Activated CD4-positive, alpha-beta T cell treated with anti-CD3 and anti-CD28 coated beads, Interleukin-2, Interleukin-4, amounts not matched to agents 100 ng/mL and 50 ng/mL, durations not matched to agents 16 hours and 8 hours (primary cell): ENCODE measurements at regions not wholly inside any gene's neighbourhood (a gene's known extent, or its start where the extent isn't known, plus 50 kb on each side); places are given as distances from the start of the nearest gene placed in this dataset.

Experiments used
- DNase-seq: peaks from one replicate; pipeline ENCODE4 v3.0.0-alpha.2; 2020; ENCODE audit warnings: low spot score

DNA sequence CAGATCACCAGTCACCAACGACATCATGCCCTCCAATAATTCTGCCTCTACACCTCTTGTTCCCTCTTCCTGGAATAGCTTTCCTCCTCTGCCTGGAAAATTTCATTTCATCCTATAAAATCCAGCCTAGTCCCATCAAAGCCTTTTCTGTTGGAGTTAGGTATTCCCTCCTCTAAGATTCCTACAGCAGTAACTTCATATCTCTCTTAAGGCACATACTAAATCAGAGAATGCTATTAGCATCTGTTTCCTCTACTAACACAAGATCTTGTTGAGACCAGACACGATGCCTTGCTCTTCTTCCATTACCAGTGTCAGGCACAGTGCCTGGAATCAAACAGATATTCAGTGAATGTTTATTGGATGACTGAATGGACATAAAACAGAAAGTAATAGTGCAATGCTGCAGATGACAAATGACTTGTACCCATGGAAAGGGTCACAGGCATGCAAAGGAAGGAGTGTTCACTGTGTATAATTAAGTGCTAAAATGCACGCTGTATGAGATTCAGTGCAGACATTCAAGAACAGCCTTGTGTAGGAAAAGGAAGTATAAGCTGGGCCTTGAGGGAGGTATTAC is 342.0 kb upstream of the ACVR2A start:
- no peak for DNase-seq

- DNase-seq, result no peak
Measured at GRCh38 chr2:147501968-147502367, 342.9 kb upstream of the ACVR2A start.

DNA sequence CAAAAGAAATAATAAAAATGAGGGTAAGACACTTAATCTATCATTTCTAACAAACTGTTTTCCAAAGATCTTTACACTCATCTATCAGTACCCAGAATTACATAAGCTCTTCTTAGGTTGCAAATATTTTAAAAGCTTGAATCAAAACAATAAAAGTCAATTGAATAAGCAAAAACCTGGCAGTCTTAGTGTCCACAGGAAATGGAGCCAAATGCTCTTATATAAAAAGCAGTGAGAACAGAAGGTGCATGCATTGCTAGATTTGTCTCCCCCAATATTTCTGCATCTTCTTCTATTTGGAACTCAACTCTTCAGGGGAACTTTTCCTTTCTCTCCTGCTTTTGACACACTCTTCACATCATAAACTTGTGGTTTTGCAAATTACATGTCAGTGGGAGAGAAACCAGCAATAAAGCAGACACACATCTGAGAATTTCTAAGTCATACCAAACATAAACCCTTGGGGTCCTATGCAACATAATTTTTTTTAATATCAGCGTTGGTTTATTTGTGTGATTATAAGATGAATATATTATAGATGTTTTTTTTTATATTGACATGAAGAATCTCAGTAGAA is 343.9 kb upstream of the ACVR2A start:
- no peak for DNase-seq

DNA sequence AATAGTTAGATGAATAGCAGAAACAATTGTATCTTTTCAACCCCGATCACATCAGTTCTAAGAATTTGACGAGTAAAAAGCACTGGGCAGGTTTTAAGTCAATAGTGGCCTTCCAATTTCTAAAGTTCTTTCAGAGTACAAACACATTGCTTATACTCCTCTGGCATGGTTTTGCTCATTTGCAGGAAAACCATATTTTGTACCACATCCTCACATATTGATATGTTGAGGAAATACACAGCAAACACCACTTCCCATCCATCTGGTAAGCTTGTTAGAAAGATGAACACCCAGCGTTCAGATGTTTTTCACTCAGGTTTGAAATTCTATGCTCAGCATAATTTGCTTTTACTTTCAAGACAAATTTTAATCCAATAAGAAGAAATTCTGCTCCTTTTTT is 344.6 kb upstream of the ACVR2A start:
- DNase-seq, result peak; percentile 24

GRCh38 chr2:147499785-147500184 is 345.0 kb upstream of the ACVR2A start:
- no peak for DNase-seq

DNA sequence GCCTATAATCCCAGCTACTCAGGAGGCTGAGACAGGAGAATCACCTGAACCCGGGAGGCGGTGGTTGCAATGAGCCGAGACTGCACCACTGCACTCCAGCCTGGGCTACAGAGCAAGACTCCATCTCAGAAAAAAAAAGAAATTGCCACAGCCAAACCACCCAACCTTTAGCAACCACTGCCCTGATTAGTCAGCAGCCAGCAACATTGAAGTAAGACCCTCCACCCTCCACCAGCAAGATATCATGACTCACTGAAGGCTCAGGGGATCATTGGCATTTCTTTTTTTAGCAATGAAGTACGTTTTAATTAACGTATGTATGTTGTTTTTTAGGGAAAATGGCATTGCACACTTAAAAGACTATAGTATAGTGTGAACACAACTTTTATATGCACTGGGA is 349.1 kb upstream of the ACVR2A start:
- no peak for DNase-seq

- no peak for DNase-seq
Measured at GRCh38 chr2:147492471-147492870, 352.4 kb upstream of the ACVR2A start.

DNA sequence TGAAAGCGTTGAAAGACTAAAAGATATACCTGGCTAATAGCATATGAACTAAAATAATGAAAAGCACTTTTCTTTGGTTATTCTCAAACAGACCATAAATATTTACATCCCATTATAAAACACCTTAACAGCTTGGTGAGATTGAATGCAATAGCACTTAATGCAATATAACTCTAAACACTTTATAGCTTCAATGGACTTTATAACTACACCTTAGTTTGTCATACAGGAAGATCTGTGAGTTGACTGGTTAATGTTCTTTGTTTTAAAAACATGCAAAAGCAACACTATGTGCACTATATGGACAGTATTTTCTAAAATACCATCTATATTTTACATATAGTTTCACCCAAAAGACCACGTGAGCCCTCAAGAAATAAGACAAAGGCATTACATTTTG is 353.3 kb upstream of the ACVR2A start:
- no peak for DNase-seq

DNA sequence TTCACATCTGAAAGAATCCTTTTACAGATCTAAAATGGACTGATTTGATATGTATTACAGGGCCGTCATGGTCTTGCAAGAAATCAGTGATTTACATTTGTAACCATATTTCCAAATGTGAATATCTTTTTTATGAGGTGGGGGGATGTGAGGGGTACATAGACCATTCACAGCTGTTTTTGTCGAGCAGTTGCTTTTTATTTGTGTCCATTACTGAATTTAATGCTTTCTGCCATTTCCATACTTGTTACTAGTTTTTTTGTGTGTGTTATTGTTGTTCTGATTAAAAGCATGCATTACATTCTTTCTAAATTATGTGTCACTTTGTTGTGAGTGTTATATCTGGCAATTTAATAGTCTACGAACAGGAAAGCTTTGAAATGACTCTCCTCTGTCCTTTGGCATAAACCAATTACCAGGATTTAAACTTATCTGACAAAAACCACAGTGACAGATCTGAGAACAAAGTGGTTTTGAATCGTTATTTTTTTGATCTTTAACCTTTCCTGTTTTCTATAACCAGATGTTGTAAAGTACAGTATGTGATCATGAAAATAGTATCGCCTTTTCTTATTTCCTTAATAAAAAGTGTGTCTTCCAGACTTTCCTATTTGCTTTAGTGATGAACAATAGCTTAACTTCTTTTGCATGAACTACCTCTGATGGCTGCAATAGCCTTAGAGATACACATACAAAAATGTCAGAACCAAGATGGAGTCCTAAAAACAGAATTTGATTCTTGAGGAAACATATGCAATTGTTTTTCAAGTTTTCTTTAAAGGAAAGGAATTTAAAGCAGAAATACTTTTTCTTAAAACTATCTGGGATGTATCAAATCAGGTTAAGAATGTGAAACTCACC is 354.2 kb upstream of the ACVR2A start:
- DNase-seq, result peak; percentile 34

DNA sequence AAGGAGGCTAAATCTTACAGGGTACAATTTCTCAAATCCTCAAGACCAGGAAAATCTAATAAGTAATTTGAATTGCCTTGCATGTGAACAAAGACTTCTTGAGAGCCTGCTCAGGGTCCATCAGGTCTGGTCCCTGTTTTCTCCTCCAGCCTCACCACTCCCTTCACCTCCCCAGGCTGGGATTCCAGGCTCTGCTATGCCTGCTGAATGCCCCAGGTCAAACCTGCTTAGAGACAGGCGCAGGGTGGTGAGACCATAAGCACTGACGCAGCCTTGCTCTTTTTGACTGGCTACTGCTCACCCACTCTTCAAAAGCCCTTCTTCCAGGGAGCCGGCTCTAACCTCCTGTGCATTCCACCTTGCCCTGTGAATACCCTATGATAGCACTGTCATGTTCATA is 356.4 kb upstream of the ACVR2A start:
- no peak for DNase-seq

DNA sequence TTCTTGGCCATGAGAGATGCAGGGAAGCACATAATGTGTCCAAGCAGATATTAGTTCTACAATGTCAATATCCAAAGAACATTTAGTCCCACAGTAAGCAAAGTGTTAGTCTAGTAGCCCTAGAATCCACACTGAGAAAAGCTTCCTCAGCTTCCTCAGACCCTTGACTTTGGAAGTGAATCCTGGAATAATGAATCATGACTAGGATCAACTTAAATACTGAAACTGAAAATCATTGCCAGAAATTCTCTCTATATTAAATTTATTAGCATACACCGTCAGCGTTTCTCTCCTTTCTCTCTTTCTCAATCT is 356.9 kb upstream of the ACVR2A start:
- DNase-seq, result no peak

GRCh38 chr2:147487286-147487977 is 357.4 kb upstream of the ACVR2A start:
- no peak for DNase-seq

DNA sequence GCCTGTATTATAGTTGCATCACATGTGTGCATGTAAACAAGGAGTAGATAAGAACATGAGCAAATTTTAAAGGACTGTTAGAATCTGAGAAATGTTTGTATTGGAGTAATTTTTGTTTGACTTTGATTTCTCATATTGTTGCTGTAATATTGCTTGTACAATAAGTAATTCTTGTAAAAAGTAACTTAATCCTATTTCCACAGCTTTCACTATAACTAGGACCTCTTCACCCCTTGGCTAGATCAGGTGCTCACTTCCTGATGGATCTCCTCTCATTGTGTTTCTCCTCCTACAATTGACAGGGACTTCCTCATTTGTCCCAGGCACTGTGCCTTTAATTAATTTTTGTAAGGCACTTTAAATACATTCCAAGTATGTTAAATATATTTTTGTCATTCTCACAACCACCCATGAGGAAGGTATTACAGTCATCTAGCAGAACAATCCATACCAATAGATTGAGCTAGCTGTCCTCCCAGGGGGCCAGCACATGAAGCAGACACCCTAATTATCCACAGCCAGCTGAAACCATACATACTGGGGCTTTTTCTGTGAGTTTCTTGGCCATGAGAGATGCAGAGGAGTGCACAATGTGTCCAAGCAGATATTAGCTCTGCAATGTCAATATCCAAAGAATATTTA is 359.5 kb upstream of the ACVR2A start:
- DNase-seq, result no peak

GRCh38 chr2:147483911-147484310 is 360.9 kb upstream of the ACVR2A start:
- no peak for DNase-seq

DNA sequence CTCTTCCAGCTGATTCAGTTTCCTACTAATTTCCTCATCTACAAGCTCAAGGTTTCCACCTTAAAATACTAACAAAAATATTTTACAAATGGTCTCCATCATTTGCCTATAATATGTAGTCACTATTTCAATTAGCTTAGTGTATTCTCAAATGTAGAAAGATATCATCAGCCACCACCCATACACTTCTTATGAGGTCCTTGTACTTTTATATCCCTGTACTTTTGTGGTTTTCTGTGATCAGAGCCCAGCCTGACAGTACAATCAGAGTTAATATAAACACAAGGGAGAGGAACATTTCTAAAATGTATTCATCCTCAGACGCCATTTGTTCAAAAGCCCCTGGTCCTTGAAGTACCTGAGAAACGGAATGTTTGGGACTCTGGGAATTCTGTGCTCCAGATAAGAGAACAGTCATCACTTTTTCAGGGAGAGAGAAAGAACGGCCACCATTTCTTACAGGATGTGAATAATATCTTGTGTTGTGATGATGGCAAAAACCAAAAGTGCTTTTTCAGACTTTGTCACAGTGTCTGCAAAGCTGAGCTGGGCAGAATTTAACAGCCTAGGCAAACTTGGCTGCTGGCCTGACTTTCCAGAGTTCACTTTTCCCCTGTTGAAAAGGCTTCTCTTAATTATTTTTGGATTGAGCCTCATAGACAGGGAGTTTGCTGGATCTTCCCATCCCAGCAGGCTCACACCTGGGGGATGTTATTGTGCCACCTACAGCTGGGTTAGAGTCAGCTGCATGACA is 361.7 kb upstream of the ACVR2A start:
- DNase-seq, result no peak

- DNase-seq, result no peak
Measured at GRCh38 chr2:147482111-147482895, 362.5 kb upstream of the ACVR2A start.

DNA sequence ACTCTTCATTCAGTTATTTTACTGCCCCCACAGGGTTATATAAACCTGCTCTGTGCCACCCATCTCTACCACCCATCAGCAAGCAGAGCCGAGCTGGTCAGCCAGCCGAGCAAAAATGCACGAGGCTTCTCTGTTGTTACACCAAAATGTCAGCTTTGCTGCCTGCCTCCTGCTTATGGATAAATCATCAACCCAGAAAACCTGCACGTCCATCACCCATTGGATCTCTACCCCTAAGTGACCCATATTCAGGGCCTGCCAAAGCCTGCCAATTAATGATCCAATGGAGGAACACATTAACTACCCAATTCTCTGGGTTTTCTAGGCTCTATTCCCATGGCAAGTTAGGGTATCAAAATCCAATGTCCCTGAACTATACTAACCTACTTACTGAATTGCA is 365.5 kb upstream of the ACVR2A start:
- DNase-seq, result no peak

DNA sequence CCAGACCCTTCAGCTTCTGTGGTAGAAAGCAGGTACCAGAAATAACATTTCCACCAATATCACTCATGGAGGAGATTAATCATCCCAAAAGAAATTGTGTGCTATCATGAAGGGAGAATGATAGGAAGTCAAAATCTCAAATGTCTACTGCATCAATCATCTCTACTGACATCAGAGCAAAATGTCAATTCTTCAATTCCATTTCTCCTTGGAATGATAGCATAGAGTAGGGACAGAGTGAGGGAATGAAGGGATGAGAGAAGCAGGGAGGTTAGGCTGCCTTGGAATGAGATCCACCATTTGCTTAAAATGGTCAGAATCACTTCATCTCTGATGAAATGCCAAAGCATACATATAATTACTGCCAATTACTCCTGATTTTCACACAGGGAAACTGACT is 371.8 kb upstream of the ACVR2A start:
- DNase-seq, result no peak

DNA sequence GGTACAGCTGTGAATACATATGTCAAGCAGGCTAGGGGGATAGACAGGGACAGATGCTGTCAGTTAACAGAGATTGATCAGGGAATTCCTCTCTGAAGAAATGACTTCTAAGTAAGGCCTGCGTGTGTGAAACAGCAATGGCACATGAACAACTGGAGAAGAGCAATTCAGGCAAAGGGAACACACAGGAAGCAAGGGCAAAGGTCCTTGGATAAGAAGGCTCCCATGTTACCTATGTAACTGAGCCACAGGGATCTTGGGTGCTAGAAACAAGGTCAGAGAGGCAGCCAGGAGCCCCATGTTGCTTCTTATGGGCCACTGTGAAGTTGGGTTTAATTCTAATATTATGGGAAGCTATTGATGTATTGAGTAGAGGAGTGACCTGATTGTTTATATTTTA is 373.7 kb upstream of the ACVR2A start:
- DNase-seq, result no peak

DNA sequence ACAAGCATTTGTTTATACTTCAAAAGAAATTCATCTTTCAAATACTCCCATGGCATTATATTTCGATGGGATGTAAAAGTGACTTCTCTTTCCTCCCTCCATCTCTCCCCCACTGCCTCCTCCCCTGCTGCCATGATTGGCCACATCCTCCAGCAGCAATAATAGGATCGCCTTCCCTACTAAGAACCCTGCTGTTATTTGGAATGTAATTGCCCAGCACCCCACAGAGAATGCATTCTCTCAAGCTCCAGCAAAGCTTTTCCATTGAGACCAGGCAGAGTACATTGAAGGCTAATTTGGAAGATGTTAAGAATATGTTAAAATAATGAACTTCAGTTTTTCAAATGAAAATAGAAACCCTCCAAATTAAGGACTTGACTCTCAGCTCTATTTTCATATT is 375.4 kb upstream of the ACVR2A start:
- no peak for DNase-seq

- no peak for DNase-seq
Measured at GRCh38 chr2:147468963-147469362, 375.9 kb upstream of the ACVR2A start.
